AG08396 (cell line): ENCODE measurements at regions not wholly inside any gene's neighbourhood (a gene's known extent, or its start where the extent isn't known, plus 50 kb on each side); places are given as distances from the start of the nearest gene placed in this dataset.

ENCODE experiments used
- DNase-seq: peaks from one replicate; pipeline ENCODE4 v3.0.0; 2012; ENCODE audit warnings: low spot score, mixed read lengths

- no peak for DNase-seq
These were observed 273.1 kb downstream of the TTLL7 start for GRCh38 chr1:83725735-83726360.

- no peak for DNase-seq
These were observed 280.6 kb downstream of the TTLL7 start for GRCh38 chr1:83718338-83718737.

- DNase-seq, result no peak
These were observed 281.1 kb downstream of the TTLL7 start for GRCh38 chr1:83717785-83718184.

- DNase-seq, result no peak
These were observed 282.3 kb downstream of the TTLL7 start for GRCh38 chr1:83716641-83717040.

- DNase-seq, result no peak
These were observed 283.4 kb downstream of the TTLL7 start for GRCh38 chr1:83715550-83715949.

GRCh38 chr1:83709662-83710061 is 289.3 kb downstream of the TTLL7 start:
- no peak for DNase-seq

- DNase-seq, result no peak
These were observed 292.5 kb downstream of the TTLL7 start for GRCh38 chr1:83706354-83706938.

GRCh38 chr1:83705091-83705490 is 293.8 kb downstream of the TTLL7 start:
- no peak for DNase-seq

GRCh38 chr1:83704350-83704749 is 294.6 kb downstream of the TTLL7 start:
- no peak for DNase-seq

- no peak for DNase-seq
These were observed 296.6 kb downstream of the TTLL7 start for GRCh38 chr1:83702356-83702755.

GRCh38 chr1:83701355-83701754 is 297.6 kb downstream of the TTLL7 start:
- DNase-seq, result no peak

GRCh38 chr1:83698644-83699043 is 300.3 kb downstream of the TTLL7 start:
- DNase-seq, result no peak

GRCh38 chr1:83697961-83698360 is 301.0 kb downstream of the TTLL7 start:
- DNase-seq, result no peak

- no peak for DNase-seq
These were observed 301.7 kb downstream of the TTLL7 start for GRCh38 chr1:83697220-83697619.

GRCh38 chr1:83694449-83694848 is 304.5 kb downstream of the TTLL7 start:
- DNase-seq, result no peak

GRCh38 chr1:83693427-83694126 is 305.4 kb downstream of the TTLL7 start:
- DNase-seq, result no peak

- DNase-seq, result peak; percentile 9
These were observed 306.2 kb downstream of the TTLL7 start for GRCh38 chr1:83692524-83693381.

GRCh38 chr1:83691953-83692500 is 306.9 kb downstream of the TTLL7 start:
- no peak for DNase-seq

- no peak for DNase-seq
These were observed 308.7 kb downstream of the TTLL7 start for GRCh38 chr1:83689921-83690868.

GRCh38 chr1:83682132-83682531 is 316.8 kb downstream of the TTLL7 start:
- DNase-seq, result no peak

GRCh38 chr1:83676106-83676505 is 322.8 kb downstream of the TTLL7 start:
- DNase-seq, result no peak
